ENCODE measurements at regions not wholly inside any gene's neighbourhood (a gene's known extent, or its start where the extent isn't known, plus 50 kb on each side); places are given as distances from the start of the nearest gene placed in this dataset.

GRCh38 chr5:93830893-93831292 is 89.5 kb upstream of the POU5F2 start:
- no peak for DNase-seq (ENCODE audit: low read depth)
- in situ Hi-C loops (cut with HindIII; ENCODE audit: low pct_unique_long_range_greater_than_20kb, low sequenced_read_pairs), result no loop called here

GRCh38 chr5:93829346-93829745 is 87.9 kb upstream of the POU5F2 start:
- no peak for DNase-seq (ENCODE audit: low read depth)
- in situ Hi-C loops (cut with HindIII; ENCODE audit: low pct_unique_long_range_greater_than_20kb, low sequenced_read_pairs), result no loop called here

- in situ Hi-C loops (cut with HindIII; ENCODE audit: low pct_unique_long_range_greater_than_20kb, low sequenced_read_pairs), result no loop called here
- no peak for DNase-seq (ENCODE audit: low read depth)
Observed at GRCh38 chr5:93821891-93822415, 80.6 kb upstream of the POU5F2 start.

GRCh38 chr5:93819668-93820067 is 78.3 kb upstream of the POU5F2 start:
- no peak for DNase-seq (ENCODE audit: low read depth)
- in situ Hi-C loops (cut with HindIII; ENCODE audit: low pct_unique_long_range_greater_than_20kb, low sequenced_read_pairs), result no loop called here

DNA sequence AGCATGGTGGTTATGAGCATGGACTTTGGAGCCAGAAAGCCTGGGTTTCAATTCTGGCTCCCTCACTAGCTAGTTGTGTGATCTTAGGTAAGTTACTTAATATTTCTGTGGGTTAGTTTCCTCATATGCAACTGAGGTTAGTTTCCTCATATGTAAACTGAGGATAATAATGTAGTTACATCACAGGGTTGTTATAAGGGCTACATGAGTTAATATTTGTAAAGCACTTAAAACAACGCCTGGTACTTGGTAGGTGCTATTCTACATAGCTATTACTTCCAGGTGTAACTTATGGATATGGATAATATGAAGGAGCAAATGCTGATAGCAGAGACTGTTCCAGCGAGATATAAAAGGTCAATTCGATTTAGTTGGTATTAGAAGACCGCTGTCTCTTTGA is 69.4 kb upstream of the POU5F2 start:
- no peak for DNase-seq (ENCODE audit: low read depth)
- in situ Hi-C loops (cut with HindIII; ENCODE audit: low pct_unique_long_range_greater_than_20kb, low sequenced_read_pairs), result no loop called here

DNA sequence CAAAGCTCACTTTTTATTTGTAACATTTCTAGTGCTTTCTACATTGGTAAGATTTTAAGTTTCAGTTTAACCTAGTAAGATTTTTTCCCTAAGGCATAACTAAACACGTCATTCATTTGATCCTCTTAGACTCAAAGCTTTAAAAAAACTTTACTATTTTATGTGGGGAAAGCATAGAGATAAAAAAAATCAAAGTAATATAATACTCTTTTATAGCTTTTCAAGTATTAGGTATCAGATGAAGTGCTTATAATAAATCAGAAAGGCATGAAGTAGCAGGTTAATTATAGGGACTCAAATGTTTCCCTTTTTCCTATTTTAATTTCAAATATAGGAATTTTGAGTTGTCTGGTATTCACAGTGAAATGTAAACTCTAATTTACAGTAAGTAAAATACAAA is 68.0 kb upstream of the POU5F2 start:
- DNase-seq (ENCODE audit: low read depth), result no peak
- in situ Hi-C loops (cut with HindIII; ENCODE audit: low pct_unique_long_range_greater_than_20kb, low sequenced_read_pairs), result no loop called here

DNA sequence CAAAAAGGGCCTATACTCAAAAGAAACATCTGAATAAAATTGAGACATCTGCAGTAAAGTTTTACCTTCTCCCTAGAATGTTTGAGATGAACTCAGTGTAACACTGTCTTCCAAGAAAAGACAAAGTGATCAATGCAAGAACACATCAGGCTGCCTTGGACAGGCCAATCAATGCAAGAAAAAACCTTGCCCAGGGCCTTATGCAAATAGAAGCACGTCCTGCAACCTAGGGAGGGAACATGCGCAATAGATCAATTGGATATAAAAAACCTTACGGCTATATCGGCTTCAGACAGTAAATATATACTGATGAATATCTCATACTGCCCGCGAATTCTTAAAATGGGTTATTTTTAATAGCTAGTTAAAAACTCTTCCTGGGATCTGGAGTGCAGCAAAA is 66.4 kb upstream of the POU5F2 start:
- no peak for DNase-seq (ENCODE audit: low read depth)
- in situ Hi-C loops (cut with HindIII; ENCODE audit: low pct_unique_long_range_greater_than_20kb, low sequenced_read_pairs), result no loop called here

GRCh38 chr5:93805616-93806379 is 64.4 kb upstream of the POU5F2 start:
- no peak for DNase-seq (ENCODE audit: low read depth)
- in situ Hi-C loops (cut with HindIII; ENCODE audit: low pct_unique_long_range_greater_than_20kb, low sequenced_read_pairs), result no loop called here

GRCh38 chr5:93800988-93801811 is 59.8 kb upstream of the POU5F2 start:
- in situ Hi-C loops (cut with HindIII; ENCODE audit: low pct_unique_long_range_greater_than_20kb, low sequenced_read_pairs), result no loop called here
- peak; percentile 32 for DNase-seq (ENCODE audit: low read depth)

- no peak for DNase-seq (ENCODE audit: low read depth)
- in situ Hi-C loops (cut with HindIII; ENCODE audit: low pct_unique_long_range_greater_than_20kb, low sequenced_read_pairs), result no loop called here
Observed at GRCh38 chr5:93794954-93795353, 53.6 kb upstream of the POU5F2 start.

DNA sequence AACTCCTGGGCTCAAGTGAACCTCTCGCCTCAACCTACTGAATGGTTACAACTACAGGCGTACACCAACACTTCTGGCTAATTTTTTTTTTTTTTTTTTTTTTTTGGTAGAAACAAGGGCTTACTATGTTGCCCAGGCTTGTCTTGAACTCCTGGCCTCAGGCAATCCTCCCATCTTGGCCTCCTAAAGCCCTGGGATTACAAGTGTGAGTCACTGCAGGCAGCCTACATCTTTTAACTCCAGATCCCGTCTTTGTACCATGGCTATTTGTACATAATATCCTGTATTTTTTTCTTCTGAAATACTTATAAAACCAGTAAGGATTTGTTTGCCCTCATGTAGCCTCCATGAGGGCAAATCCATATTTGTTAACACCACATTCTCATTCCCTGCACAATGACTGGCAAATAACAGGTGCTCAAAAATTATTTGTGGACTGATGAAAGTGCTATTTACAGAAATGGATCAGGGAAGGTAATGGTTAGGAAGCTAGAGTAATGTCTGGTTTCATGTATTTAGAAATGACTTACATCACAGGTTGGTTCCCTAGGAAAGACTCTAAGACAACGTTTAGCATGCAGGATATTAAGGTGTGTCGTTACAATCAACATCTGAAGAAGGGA is 51.9 kb upstream of the POU5F2 start:
- no peak for DNase-seq (ENCODE audit: low read depth)
- in situ Hi-C loops (cut with HindIII; ENCODE audit: low pct_unique_long_range_greater_than_20kb, low sequenced_read_pairs), result no loop called here

DNA sequence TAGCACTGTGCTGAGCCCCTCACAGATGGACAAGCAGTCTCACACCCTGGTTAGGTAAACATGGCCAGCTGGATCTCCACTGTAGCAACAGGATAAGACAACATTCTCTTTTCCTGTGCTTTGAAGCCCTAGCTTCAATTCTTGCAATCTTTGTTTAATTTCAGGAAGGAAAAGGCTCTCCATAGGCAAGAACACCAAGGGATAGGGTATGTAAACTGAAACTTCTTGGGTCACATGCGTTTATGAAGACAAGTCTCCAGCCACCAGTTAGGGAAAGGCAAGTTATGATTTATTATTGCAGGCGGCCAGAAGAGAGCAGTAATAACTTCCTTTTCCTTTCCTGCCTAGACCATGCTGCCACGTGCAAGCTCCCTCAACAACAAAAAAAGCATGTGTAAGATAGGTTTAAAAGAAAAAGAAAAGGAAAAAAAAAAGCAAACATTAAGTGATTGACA is 50.1 kb upstream of the POU5F2 start:
- in situ Hi-C loops (cut with HindIII; ENCODE audit: low pct_unique_long_range_greater_than_20kb, low sequenced_read_pairs), result no loop called here
- no peak for DNase-seq (ENCODE audit: low read depth)
